Endothelial cell (in vitro differentiated cells): ENCODE measurements at regions not wholly inside any gene's neighbourhood (a gene's known extent, or its start where the extent isn't known, plus 50 kb on each side); places are given as distances from the start of the nearest gene placed in this dataset.

Experiments
- DNase-seq: peaks from one replicate; pipeline ENCODE4 v3.0.0; 2021; ENCODE audit warnings: low spot score
- H3K27ac Mint-ChIP-seq: one replicate; pipeline ENCODE4 v1.8.0; 2021; ENCODE audit warnings: mixed read lengths, inconsistent platforms; ENCODE audit not compliant: unreplicated experiment
- H3K27me3 Mint-ChIP-seq: one replicate; pipeline ENCODE4 v1.8.0; 2021; ENCODE audit warnings: mild to moderate bottlenecking, moderate library complexity, mixed read lengths, inconsistent platforms; ENCODE audit not compliant: unreplicated experiment
- H3K36me3 Mint-ChIP-seq: one replicate; pipeline ENCODE4 v1.8.0; 2021; ENCODE audit warnings: mild to moderate bottlenecking, low read depth, mixed read lengths, inconsistent platforms; ENCODE audit not compliant: unreplicated experiment
- H3K4me1 Mint-ChIP-seq: one replicate; pipeline ENCODE4 v1.8.0; 2021; ENCODE audit warnings: mild to moderate bottlenecking, mixed read lengths, inconsistent platforms; ENCODE audit not compliant: unreplicated experiment
- H3K4me3 Mint-ChIP-seq: one replicate; pipeline ENCODE4 v1.8.0; 2021; ENCODE audit warnings: mild to moderate bottlenecking, mixed read lengths, inconsistent platforms; ENCODE audit not compliant: unreplicated experiment
- H3K9me3 Mint-ChIP-seq: one replicate; pipeline ENCODE4 v1.8.0; 2021; ENCODE audit warnings: mixed read lengths, inconsistent platforms; ENCODE audit not compliant: unreplicated experiment
- CTCF ChIP-seq: fragments of 200-600 bp; sonication (generic); IDR thresholded peaks from one replicate; pipeline ENCODE4 v1.5.0; 2021; ENCODE audit warnings: antibody characterized with exemption; ENCODE audit not compliant: unreplicated experiment

- Mint-ChIP-seq H3K27me3 (no peaks in the 10 kb centered on the region), H3K4me1 (no peaks in the 10 kb centered on the region), H3K4me3 (no peak overlapping the region), H3K36me3 (no peaks in the 10 kb centered on the region), H3K9me3 (no peaks in the 10 kb centered on the region), H3K27ac (no peak overlapping the region)
- no peak for TF ChIP-seq CTCF
- DNase-seq, result no peak
Observed at GRCh38 chr14:61953602-61954001, 191.4 kb downstream of the SNAPC1 start.

- no peak for DNase-seq
- H3K9me3 Mint-ChIP-seq, result no peaks in the 10 kb centered on the region
- H3K4me3 Mint-ChIP-seq, result no peak overlapping the region
- TF ChIP-seq CTCF, result no peak
- no peaks in the 10 kb centered on the region for H3K4me1 Mint-ChIP-seq
- H3K27ac Mint-ChIP-seq, result no peak overlapping the region
- no peaks in the 10 kb centered on the region for H3K36me3 Mint-ChIP-seq
- no peaks in the 10 kb centered on the region for H3K27me3 Mint-ChIP-seq
Observed at GRCh38 chr14:61954306-61954705, 192.1 kb downstream of the SNAPC1 start.

- no peaks in the 10 kb centered on the region for H3K9me3 Mint-ChIP-seq
- DNase-seq, result no peak
- no peak overlapping the region for H3K27ac Mint-ChIP-seq
- no peak for TF ChIP-seq CTCF
- H3K27me3 Mint-ChIP-seq, result no peaks in the 10 kb centered on the region
- H3K36me3 Mint-ChIP-seq, result no peaks in the 10 kb centered on the region
- no peak overlapping the region for H3K4me3 Mint-ChIP-seq
- H3K4me1 Mint-ChIP-seq, result no peaks in the 10 kb centered on the region
Observed at GRCh38 chr14:61956517-61956916, 194.3 kb downstream of the SNAPC1 start.

GRCh38 chr14:61959348-61959747 is 197.1 kb downstream of the SNAPC1 start:
- Mint-ChIP-seq H3K4me1 (no peaks in the 10 kb centered on the region), H3K9me3 (no peaks in the 10 kb centered on the region), H3K36me3 (no peaks in the 10 kb centered on the region), H3K27me3 (no peaks in the 10 kb centered on the region), H3K27ac (no peak overlapping the region), H3K4me3 (no peak overlapping the region)
- TF ChIP-seq CTCF, result no peak
- no peak for DNase-seq

- no peak overlapping the region for H3K4me3 Mint-ChIP-seq
- H3K27me3 Mint-ChIP-seq, result no peaks in the 10 kb centered on the region
- no peaks in the 10 kb centered on the region for H3K9me3 Mint-ChIP-seq
- no peak for DNase-seq
- H3K27ac Mint-ChIP-seq, result no peak overlapping the region
- no peaks in the 10 kb centered on the region for H3K4me1 Mint-ChIP-seq
- TF ChIP-seq CTCF, result no peak
- no peaks in the 10 kb centered on the region for H3K36me3 Mint-ChIP-seq
Observed at GRCh38 chr14:61961369-61961768, 199.1 kb downstream of the SNAPC1 start.
